Stomach (tissue), 4 donors: ENCODE measurements at regions not wholly inside any gene's neighbourhood (a gene's known extent, or its start where the extent isn't known, plus 50 kb on each side); places are given as distances from the start of the nearest gene placed in this dataset.

Experiments
- CTCF ChIP-seq, 7 experiments: fragments of 450-650 bp in 4 of 7; fragments of 200-600 bp in 3 of 7; sonication (generic) in 3 of 7; IDR thresholded peaks; one replicate each; pipeline ENCODE4 v1.5.1; 2016 to 2019; ENCODE audit warnings: antibody characterized with exemption in 7 of 7, control low read depth in 2 of 7, mild to moderate bottlenecking in 1 of 7
- EP300 ChIP-seq: sonication (generic); formaldehyde crosslinking; IDR thresholded peaks from one replicate; pipeline ENCODE4 v1.6.1; 2017; ENCODE audit warnings: antibody characterized with exemption
- POLR2A ChIP-seq, 4 donors: fragments of 450-650 bp; IDR thresholded peaks; one replicate each; pipeline ENCODE4 v1.6.1; 2016; ENCODE audit warnings: antibody characterized with exemption in 4 of 4, control low read depth in 2 of 4, mild to moderate bottlenecking in 1 of 4, moderate library complexity in 1 of 4

GRCh38 chr21:22364163-22364562 lies 1366.0 kb downstream of the NCAM2 start:
- no peak for TF ChIP-seq CTCF (IDR thresholded peaks at IDR 0.05)
- TF ChIP-seq POLR2A (IDR thresholded peaks at IDR 0.05) = no peak
- TF ChIP-seq EP300 = no peak
